ACC112 (cell line): ENCODE measurements at regions not wholly inside any gene's neighbourhood (a gene's known extent, or its start where the extent isn't known, plus 50 kb on each side); places are given as distances from the start of the nearest gene placed in this dataset.

Experiments used
- H2AFZ ChIP-seq: fragments of 200-600 bp; sonication (generic); one replicate; pipeline ENCODE4 v1.6.0; 2017; ENCODE audit warnings: antibody characterized with exemption, low read length; ENCODE audit not compliant: unreplicated experiment
- H3K27ac ChIP-seq: fragments of 200-600 bp; sonication (generic); 2 replicates; pipeline ENCODE4 v1.5.1; 2014; ENCODE audit warnings: low read depth, mild to moderate bottlenecking, antibody characterized with exemption, low read length, moderate library complexity
- H3K27me3 ChIP-seq: fragments of 200-600 bp; sonication (generic); 2 replicates; pipeline ENCODE4 v1.6.1; 2014; ENCODE audit warnings: mild to moderate bottlenecking, antibody characterized with exemption, low read length, moderate library complexity, mixed read lengths; ENCODE audit not compliant: insufficient read depth
- H3K36me3 ChIP-seq: fragments of 200-600 bp; sonication (generic); 2 replicates; pipeline ENCODE4 v1.6.1; 2016; ENCODE audit warnings: mild to moderate bottlenecking, antibody characterized with exemption, low read length, moderate library complexity, mixed read lengths; ENCODE audit not compliant: insufficient read depth
- H3K4me1 ChIP-seq: fragments of 200-600 bp; sonication (generic); one replicate; pipeline ENCODE4 v1.6.1; 2016; ENCODE audit warnings: low read length, mixed read lengths; ENCODE audit not compliant: insufficient read depth, unreplicated experiment, control insufficient read depth
- H3K4me3 ChIP-seq: fragments of 200-600 bp; sonication (generic); 2 replicates; pipeline ENCODE4 v1.5.1; 2014; ENCODE audit warnings: mild to moderate bottlenecking, low read depth, low read length
- H3K79me2 ChIP-seq: fragments of 200-600 bp; sonication (generic); one replicate; pipeline ENCODE4 v1.6.0; 2016; ENCODE audit warnings: low read length; ENCODE audit not compliant: control insufficient read depth, unreplicated experiment, insufficient read depth

- Histone ChIP-seq H3K79me2 (no peaks in the 10 kb centered on the region), H3K36me3 (no peaks in the 10 kb centered on the region), H3K4me3 (no peak overlapping the region), H3K4me1 (no peaks in the 10 kb centered on the region), H2AFZ (no peak overlapping the region), H3K27ac (no peak overlapping the region), H3K27me3 (no peaks in the 10 kb centered on the region)
These were observed 280.7 kb upstream of the KLHL4 start for GRCh38 chrX:87236830-87237440.

GRCh38 chrX:87265518-87265917 lies 252.1 kb upstream of the KLHL4 start:
- Histone ChIP-seq H3K27ac (no peak overlapping the region), H2AFZ (no peak overlapping the region)

DNA sequence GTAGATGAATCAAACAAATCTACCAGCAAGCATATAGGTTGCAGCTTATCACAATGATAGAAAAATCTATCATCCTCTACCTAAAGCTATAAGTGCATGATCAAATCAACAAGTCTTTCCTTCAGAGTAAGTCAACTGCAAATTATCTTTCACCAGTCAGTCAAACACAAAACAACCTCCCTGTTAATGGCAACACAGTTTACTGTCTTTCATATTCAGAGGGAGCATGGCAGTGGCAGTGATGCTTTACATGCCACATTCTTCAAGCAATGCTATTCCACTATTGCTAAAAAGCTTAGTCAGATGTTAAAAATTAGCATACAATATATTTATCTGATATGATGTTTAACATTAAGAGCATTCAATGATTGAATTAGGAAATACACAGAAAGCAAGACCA lies 245.1 kb upstream of the KLHL4 start:
- Histone ChIP-seq H3K4me1 (no peaks in the 10 kb centered on the region), H3K36me3 (no peaks in the 10 kb centered on the region), H3K79me2 (no peaks in the 10 kb centered on the region), H3K27ac (no peak overlapping the region), H2AFZ (no peak overlapping the region), H3K27me3 (no peaks in the 10 kb centered on the region), H3K4me3 (no peak overlapping the region)

More at GRCh38 chrX:87265518-87265917, 252.1 kb upstream of the KLHL4 start:
- Histone ChIP-seq H3K27me3 (no peaks in the 10 kb centered on the region), H3K4me1 (no peaks in the 10 kb centered on the region), H3K4me3 (no peak overlapping the region), H3K79me2 (no peaks in the 10 kb centered on the region), H3K36me3 (no peaks in the 10 kb centered on the region)

DNA sequence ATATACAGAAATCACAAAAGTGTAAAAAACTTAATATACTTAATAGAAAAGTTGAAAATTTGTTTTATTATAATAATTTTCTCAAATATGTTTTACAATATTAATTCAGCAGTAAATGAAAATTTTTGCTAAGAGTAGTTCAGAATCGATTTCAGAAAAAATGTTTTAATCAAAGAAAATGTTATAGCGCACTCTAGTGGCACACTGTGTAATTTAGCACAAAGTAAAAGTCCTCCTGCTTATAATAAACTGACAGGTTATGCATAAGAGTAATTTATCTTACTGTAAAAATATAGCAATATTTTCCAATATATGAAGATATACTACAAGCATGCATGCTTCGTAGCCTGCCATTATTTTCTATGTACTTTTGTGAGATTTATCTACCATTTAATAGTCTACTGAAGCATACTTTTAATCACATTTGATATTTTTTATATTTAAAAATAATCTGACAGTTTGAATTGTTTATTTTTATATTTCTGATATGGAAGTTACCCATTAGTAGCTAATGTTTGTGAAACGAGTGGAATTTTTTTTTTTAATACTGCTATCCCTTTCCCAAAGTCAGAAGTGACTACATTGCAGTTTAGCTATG lies 217.9 kb upstream of the KLHL4 start:
- Histone ChIP-seq H3K36me3 (no peaks in the 10 kb centered on the region), H2AFZ (no peak overlapping the region), H3K79me2 (no peaks in the 10 kb centered on the region), H3K4me1 (no peaks in the 10 kb centered on the region), H3K27ac (no peak overlapping the region), H3K27me3 (no peaks in the 10 kb centered on the region), H3K4me3 (no peak overlapping the region)

DNA sequence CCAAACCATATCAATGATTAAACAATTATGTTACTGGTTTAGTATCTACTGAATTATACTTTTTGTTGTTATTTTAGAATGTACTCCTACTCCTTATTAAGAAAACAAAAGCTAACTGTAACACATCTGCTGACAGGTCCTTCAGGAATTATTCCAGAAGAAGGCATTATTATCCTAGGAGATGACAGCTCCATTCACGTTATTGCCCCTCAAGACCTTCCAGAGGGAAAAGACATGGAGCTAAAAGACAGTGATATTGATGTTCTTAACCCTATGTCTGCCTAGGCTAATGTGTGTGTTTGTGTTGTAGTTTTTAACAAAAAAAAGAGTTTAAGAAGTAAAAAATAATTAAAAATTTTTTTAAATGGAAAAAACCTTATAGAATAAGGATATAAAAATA lies 206.8 kb upstream of the KLHL4 start:
- H3K36me3 ChIP-seq: no peaks in the 10 kb centered on the region

DNA sequence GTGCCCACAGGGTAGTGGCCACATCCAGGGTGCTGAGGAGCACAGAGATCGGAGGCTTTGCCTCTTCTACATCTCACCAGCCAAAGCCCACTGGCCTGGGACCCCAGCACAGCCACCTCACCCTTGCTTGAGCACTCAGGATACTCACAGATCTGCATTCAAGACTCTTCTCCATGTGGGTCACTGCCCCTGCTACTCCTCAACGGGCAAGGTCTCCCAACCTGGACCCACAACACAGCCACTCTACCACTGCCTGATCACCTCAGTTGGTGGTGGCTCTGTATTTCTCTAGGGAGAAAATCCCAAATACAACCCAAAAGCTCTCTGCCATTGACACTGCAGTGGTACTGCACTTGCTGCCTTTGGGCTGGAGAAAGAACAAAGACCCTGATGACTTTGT lies 190.3 kb upstream of the KLHL4 start:
- no peaks in the 10 kb centered on the region for H3K79me2 ChIP-seq
- H3K4me3 ChIP-seq: no peak overlapping the region
- no peaks in the 10 kb centered on the region for H3K36me3 ChIP-seq
- no peaks in the 10 kb centered on the region for H3K4me1 ChIP-seq
- no peak overlapping the region for H3K27ac ChIP-seq
- no peak overlapping the region for H2AFZ ChIP-seq
- no peaks in the 10 kb centered on the region for H3K27me3 ChIP-seq

More for the DNA sequence above, 206.8 kb upstream of the KLHL4 start:
- Histone ChIP-seq H2AFZ (no peak overlapping the region), H3K27ac (no peak overlapping the region), H3K4me3 (no peak overlapping the region), H3K27me3 (peaks cover 10% of the 10 kb centered on the region; the same call in 1 of the 2 replicates), H3K4me1 (no peaks in the 10 kb centered on the region), H3K79me2 (no peaks in the 10 kb centered on the region)

DNA sequence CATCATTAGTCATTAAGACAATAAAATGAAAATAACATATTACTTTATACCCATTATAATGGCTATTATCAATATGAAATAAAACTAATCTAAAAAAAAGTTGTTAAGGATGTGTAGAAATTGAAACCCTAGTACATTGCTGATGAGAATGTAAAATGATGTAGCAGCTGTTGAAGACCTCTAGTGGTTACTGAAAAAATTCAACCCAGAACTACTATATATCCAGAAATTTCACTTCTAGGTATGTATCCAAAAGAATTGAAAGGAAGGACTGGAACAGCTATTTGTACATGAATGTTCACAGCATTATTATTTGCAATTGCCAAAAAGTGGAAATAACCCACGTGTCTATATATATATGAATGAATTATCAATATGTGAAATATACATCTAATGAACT lies 180.3 kb upstream of the KLHL4 start:
- no peaks in the 10 kb centered on the region for H3K36me3 ChIP-seq
- H3K79me2 ChIP-seq: no peaks in the 10 kb centered on the region
- no peak overlapping the region for H3K27ac ChIP-seq

DNA sequence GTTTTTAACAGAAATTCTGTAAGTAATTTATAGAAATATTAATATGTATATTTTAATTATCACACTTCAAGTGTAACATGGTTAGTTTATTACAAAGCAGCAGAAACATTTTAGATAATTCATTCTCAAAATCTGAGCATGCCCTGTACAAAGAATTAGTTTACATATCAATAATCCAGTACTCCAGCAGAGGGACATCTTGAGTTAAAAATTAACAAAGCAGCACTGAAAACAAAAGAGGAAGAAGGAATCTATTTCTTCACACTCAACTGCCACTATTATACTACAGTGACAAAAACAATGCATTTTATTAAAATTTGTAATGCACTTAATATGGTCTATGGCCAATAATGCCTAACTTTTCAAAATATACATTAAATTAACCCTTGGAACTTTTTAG lies 179.1 kb upstream of the KLHL4 start:
- Histone ChIP-seq H2AFZ (no peak overlapping the region), H3K27me3 (no peaks in the 10 kb centered on the region), H3K36me3 (no peaks in the 10 kb centered on the region), H3K79me2 (no peaks in the 10 kb centered on the region), H3K4me3 (no peak overlapping the region), H3K27ac (no peak overlapping the region), H3K4me1 (no peaks in the 10 kb centered on the region)

More for the DNA sequence above, 180.3 kb upstream of the KLHL4 start:
- Histone ChIP-seq H3K4me3 (no peak overlapping the region), H3K27me3 (no peaks in the 10 kb centered on the region), H2AFZ (no peak overlapping the region), H3K4me1 (no peaks in the 10 kb centered on the region)

DNA sequence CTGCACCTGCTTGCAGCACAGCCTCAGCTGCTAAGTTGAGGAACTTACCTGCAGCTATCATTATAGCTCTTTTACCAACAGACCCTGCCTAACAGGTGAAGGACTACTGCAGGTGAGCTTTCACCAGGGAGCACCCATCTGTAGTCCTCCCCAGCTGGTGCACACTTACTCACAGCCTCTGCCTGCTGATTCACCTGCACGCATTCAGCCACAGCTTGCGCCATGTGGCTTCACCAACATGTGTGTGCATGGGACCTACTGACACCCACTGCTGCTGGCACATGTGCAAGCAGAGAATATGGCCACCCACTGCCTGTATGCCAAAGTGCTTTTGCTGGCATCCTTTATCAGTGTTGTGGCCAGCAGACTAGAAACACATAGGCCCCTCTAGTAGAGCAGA lies 146.7 kb upstream of the KLHL4 start:
- H3K4me1 ChIP-seq: no peaks in the 10 kb centered on the region
- H3K4me3 ChIP-seq: no peak overlapping the region
- H3K79me2 ChIP-seq: no peaks in the 10 kb centered on the region
- H3K27me3 ChIP-seq: no peaks in the 10 kb centered on the region
- H3K27ac ChIP-seq: no peak overlapping the region
- no peak overlapping the region for H2AFZ ChIP-seq
- no peaks in the 10 kb centered on the region for H3K36me3 ChIP-seq

DNA sequence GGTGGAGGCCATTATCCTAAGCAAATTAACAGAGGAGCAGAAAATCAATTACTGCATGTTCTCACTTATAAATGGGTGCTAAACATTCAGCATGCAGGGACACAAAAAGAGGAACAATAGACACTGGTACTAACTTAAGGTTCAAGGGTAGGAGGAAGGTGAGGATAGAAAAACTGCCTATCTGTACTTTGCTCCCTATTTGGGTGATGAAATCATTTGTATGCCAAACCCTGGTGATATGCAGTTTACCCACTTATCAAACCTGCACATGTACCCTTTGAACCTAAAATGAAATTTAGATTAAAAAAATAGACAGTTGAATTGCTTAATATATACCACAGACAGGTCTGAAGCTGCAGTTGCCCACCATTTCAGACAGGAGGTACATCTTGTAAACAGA lies 143.3 kb upstream of the KLHL4 start:
- H3K36me3 ChIP-seq: no peaks in the 10 kb centered on the region
- no peaks in the 10 kb centered on the region for H3K27me3 ChIP-seq
- no peak overlapping the region for H3K4me3 ChIP-seq
- H3K27ac ChIP-seq: no peak overlapping the region
- no peaks in the 10 kb centered on the region for H3K79me2 ChIP-seq
- H3K4me1 ChIP-seq: no peaks in the 10 kb centered on the region
- H2AFZ ChIP-seq: no peak overlapping the region

DNA sequence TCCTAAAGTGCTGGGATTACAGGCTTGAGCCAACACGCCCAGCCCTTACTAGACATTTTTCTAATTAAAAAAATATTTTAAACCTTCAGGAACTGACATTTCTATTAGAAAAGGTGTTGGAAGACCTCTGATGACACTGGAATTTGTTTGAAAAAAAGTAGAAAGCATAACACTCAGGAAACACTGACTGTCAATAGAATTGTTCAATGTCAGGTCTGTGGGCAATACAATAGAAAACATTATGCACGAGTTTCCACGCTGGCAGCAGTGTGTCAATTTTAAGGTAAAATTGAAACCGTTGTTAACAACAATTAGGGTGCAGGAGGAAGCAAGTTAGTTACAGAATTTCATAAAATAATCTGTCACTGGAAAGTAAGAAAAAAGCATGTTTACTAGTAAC lies 140.7 kb upstream of the KLHL4 start:
- Histone ChIP-seq H3K27ac (no peak overlapping the region), H3K36me3 (no peaks in the 10 kb centered on the region), H2AFZ (no peak overlapping the region), H3K4me3 (no peak overlapping the region), H3K27me3 (no peaks in the 10 kb centered on the region), H3K4me1 (no peaks in the 10 kb centered on the region), H3K79me2 (no peaks in the 10 kb centered on the region)
